ENCODE measurements at regions not wholly inside any gene's neighbourhood (a gene's known extent, or its start where the extent isn't known, plus 50 kb on each side); places are given as distances from the start of the nearest gene placed in this dataset.

DNA sequence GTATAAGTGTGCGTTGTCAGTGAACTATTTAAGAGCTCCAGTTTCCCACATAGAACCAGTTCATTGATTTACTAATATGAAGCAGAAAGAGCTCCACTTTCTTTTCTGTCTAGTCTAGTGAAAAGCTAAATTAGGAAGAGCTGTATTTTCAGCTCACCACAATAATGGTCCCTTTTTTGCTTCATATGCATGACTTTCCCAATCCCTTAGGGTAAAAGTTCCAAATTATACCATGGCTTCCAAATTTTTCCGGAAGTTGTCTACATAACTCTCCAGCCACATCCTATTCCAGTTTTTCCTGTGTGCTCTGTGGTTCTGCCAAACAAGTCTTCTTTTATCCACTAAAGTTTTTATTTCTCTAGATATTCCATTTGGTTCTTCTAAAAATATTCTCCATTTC is 685.2 kb downstream of the REEP3 start:
- DNase-seq (ENCODE audit: low read depth), result no peak
- TF ChIP-seq, protein P1, sequence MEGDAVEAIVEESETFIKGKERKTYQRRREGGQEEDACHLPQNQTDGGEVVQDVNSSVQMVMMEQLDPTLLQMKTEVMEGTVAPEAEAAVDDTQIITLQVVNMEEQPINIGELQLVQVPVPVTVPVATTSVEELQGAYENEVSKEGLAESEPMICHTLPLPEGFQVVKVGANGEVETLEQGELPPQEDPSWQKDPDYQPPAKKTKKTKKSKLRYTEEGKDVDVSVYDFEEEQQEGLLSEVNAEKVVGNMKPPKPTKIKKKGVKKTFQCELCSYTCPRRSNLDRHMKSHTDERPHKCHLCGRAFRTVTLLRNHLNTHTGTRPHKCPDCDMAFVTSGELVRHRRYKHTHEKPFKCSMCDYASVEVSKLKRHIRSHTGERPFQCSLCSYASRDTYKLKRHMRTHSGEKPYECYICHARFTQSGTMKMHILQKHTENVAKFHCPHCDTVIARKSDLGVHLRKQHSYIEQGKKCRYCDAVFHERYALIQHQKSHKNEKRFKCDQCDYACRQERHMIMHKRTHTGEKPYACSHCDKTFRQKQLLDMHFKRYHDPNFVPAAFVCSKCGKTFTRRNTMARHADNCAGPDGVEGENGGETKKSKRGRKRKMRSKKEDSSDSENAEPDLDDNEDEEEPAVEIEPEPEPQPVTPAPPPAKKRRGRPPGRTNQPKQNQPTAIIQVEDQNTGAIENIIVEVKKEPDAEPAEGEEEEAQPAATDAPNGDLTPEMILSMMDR (IDR thresholded peaks at IDR 0.05; ENCODE audit: low read depth, low read length, missing control alignments), result no peak
- H3K4me3 ChIP-seq (ENCODE audit: low read depth, low read length), result no peak overlapping the region

DNA sequence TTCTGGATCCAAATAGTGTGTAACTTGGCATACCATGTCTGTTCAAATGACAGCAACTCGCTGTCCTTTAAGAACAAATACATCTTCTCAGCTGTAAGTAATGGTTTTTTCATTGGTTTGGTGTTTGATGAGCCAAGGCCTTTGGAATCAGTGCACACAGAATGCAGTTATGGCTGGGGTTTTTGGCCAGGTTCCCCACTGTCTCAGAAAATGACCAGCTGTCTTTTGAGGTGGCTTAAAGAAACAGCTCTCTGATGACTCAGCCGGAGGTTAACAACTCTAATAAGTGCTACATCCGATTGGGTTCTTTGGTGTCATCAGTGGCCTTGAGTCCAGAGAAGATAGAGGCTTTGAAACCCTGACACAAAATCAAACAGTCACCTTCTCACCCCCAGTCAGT is 688.4 kb downstream of the REEP3 start:
- TF ChIP-seq, protein P1 (IDR thresholded peaks at IDR 0.05; ENCODE audit: low read depth, low read length, missing control alignments), result no peak
- no peak for DNase-seq (ENCODE audit: low read depth)
- no peak overlapping the region for H3K4me3 ChIP-seq (ENCODE audit: low read depth, low read length)

DNA sequence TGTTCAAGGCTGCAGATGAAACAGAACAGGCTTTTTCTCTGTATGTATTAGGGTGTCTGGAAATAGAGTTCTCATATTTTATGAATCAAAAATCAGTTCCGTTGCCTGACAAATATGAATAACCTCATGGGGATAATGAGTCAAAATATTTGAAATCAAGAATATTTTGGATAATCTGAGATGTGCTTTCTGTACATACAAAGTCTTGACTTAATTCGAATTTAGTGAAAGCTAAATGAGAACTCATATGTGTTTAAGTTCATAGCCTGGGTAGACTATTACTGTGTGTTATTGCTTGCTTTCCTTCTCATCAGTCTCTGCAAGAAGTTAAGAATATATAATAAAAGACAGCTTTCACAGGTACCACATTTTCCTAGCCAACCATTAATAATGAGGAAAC is 689.0 kb downstream of the REEP3 start:
- no peak for DNase-seq (ENCODE audit: low read depth)
- TF ChIP-seq, protein P1 (IDR thresholded peaks at IDR 0.05; ENCODE audit: low read depth, low read length, missing control alignments), result no peak
- H3K4me3 ChIP-seq (ENCODE audit: low read depth, low read length), result no peak overlapping the region

DNA sequence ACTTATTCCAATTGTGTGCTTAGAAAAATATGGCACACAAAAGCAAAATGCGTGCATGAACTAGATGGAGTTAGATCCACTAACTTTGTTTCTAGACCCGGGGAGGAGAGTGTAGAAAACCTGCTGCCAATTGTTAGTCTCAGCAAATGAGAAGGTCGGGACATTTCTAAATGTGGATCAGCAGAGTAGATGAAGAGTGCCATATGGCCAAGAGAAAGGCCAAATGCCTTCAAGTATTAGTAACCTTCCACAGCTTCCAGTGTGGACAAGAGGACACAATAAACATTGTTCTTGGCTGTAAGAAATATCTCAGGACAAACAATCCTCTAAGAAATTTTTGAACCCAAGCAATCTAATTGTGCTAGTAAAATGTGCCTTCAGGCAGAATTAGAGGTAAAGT is 690.3 kb downstream of the REEP3 start:
- H3K4me3 ChIP-seq (ENCODE audit: low read depth, low read length), result no peak overlapping the region
- TF ChIP-seq, protein P1 (IDR thresholded peaks at IDR 0.05; ENCODE audit: low read depth, low read length, missing control alignments), result no peak

DNA sequence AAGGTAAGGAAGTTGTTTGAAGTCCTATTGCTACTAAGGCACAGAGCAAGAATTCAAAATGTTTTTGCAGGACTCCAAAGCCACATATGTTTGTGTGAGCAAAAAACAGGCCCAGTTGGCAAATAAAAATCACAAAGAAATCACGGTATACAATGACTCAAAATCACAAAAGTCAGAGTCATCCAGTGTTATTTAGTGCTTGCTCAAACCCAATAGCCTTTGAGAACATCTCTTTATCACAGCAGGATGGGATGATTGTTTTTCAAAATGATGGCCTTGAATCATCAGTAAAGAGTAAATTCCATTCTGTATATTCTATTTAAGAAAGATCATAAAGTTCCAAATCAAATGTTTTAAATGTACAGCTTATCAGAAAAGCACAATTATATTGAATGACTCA is 693.9 kb downstream of the REEP3 start:
- TF ChIP-seq, protein P1 (IDR thresholded peaks at IDR 0.05; ENCODE audit: low read depth, low read length, missing control alignments), result no peak
- no peak for DNase-seq (ENCODE audit: low read depth)
- no peak overlapping the region for H3K4me3 ChIP-seq (ENCODE audit: low read depth, low read length)

More for the DNA sequence above, 690.3 kb downstream of the REEP3 start:
- no peak for DNase-seq (ENCODE audit: low read depth)

DNA sequence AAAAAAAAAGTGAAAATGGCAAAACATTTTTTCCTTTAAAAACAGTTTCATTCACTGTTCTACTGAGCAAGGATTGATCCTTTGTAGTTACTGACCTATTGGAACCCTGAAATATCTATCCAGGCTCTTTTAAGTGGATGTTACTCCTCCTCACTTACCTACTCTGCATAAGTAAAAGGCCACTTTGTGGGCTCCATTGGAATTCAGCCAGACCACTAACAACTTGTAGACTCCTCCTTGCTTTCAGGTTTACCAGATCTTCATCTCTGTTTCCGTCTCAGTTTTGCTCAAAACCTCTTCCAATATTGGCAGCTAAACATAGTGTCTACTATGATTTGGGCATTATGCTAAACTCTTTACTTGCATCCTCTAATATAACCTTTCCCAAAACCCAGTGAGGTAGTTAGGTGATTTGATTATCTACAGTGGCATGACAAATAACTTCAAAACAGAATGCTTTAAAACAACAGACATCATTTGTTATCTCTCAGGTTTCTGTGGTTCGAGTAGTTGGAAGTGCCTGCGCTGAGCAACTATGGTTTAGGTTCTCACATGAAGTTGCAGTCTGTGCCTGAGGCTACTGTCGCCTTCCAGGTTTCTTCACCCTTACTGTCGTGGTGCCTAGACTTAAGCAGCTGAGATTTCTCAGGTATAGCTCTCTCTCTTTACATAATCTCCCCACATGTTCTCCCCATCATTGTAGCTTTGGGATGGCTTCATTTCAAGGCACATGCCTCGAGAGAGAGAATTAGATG is 698.2 kb downstream of the REEP3 start:
- DNase-seq (ENCODE audit: low read depth), result no peak
- no peak overlapping the region for H3K4me3 ChIP-seq (ENCODE audit: low read depth, low read length)
- TF ChIP-seq, protein P1 (IDR thresholded peaks at IDR 0.05; ENCODE audit: low read depth, low read length, missing control alignments), result no peak

DNA sequence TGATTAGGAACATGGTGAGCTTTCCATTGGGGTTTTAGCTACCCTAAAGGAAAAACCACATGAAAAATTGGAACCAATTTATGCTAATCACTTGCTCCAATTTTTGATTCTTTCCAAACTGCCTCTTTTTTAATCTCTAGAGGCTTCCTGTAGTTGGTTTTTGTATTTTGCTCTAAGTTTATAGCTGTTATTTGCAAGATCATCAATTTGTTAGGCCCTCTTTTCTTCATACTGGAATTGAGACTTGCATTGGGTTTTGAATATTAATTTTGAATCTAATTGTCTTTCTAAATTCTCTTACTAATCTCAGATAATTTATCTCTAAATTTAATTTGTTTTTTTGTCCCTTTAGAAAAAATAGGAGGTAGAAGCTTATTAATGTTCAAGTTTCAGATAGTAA is 713.3 kb downstream of the REEP3 start:
- DNase-seq (ENCODE audit: low read depth), result no peak
- H3K4me3 ChIP-seq (ENCODE audit: low read depth, low read length), result no peak overlapping the region
- TF ChIP-seq, protein P1 (IDR thresholded peaks at IDR 0.05; ENCODE audit: low read depth, low read length, missing control alignments), result no peak

Measured in GM12864 (cell line).